ENCODE measurements at regions not wholly inside any gene's neighbourhood (a gene's known extent, or its start where the extent isn't known, plus 50 kb on each side); places are given as distances from the start of the nearest gene placed in this dataset.

GRCh38 chr18:40048253-40048652 is 1906.8 kb upstream of the PIK3C3 start:
- H3K27me3 ChIP-seq, result no peaks in the 10 kb centered on the region
- 88 to 91% (median 90%) methylated on average over 2 of the region's 2 CpGs for WGBS, 4 donors
- intact Hi-C loops (cut with DNase I), result no loop called here
- H3K4me1 ChIP-seq, result no peaks in the 10 kb centered on the region
- TF ChIP-seq POLR2A (IDR thresholded peaks at IDR 0.05), result no peak
- no peak for TF ChIP-seq CTCF (IDR thresholded peaks at IDR 0.05)
- H3K4me3 ChIP-seq, result no peak overlapping the region
- ATAC-seq, result no peak
- no peak overlapping the region for H3K27ac ChIP-seq
- no peaks in the 10 kb centered on the region for H3K36me3 ChIP-seq
- H3K9me3 ChIP-seq, result no peaks in the 10 kb centered on the region
- no peak for DNase-seq

DNA sequence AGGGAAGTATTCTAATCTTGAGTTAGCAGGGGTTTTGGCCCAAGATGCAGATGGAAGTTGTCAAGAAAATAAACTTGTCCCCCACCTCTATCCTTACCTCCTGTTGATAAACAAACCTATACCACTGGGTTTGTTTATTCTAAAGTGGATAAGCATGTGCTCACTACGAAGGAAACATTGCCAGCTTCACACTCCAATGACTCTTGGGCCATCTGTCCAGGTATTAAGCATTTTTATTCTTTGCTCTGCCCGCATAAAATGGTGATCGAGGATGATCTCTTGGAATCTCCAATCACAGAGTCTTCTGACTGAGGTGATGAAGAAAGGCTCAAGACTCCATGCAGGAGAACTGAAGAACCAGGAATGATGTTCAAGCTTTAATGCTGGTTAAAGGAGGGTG is 1908.4 kb upstream of the PIK3C3 start:
- ATAC-seq (no peak), DNase-seq (no peak)
- WGBS, 4 donors, result 69 to 73% (median 70%) methylated on average over 3 of the region's 3 CpGs
- Histone ChIP-seq H3K4me1 (no peaks in the 10 kb centered on the region), H3K27ac (no peak overlapping the region), H3K27me3 (no peaks in the 10 kb centered on the region), H3K4me3 (no peak overlapping the region), H3K9me3 (no peaks in the 10 kb centered on the region), H3K36me3 (no peaks in the 10 kb centered on the region)
- intact Hi-C loops (cut with DNase I), result no loop called here
- TF ChIP-seq POLR2A (IDR thresholded peaks at IDR 0.05) (no peak), CTCF (IDR thresholded peaks at IDR 0.05) (no peak)

DNA sequence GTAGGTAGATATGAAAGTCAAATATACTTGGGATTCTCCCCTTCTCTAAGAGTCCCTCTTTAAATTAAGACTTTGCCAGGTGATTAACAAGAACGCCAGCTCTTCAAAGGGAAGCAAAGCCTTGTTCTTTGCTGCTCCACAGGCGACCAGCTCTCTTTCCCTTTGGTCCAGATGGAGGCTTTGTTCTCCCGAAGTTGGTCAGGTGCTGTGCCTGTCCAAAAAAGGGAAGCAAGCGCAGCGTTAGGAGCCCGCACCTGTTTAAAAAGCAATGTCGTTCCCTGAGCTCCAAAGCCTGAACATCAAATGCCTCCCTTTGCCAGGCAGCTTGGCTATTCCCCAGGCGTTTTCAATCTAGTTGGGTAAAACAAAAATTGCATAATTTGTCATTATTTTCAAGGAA is 1913.1 kb upstream of the PIK3C3 start:
- no peaks in the 10 kb centered on the region for H3K9me3 ChIP-seq
- 58 to 62% (median 59%) methylated on average over 8 of the region's 8 CpGs for WGBS, 4 donors
- intact Hi-C loops (cut with DNase I), result no loop called here
- no peak for ATAC-seq
- no peaks in the 10 kb centered on the region for H3K36me3 ChIP-seq
- DNase-seq, result no peak
- H3K4me1 ChIP-seq, result no peaks in the 10 kb centered on the region
- TF ChIP-seq POLR2A (IDR thresholded peaks at IDR 0.05), result no peak
- TF ChIP-seq CTCF (IDR thresholded peaks at IDR 0.05), result no peak
- no peak overlapping the region for H3K27ac ChIP-seq
- no peak overlapping the region for H3K4me3 ChIP-seq
- H3K27me3 ChIP-seq, result no peaks in the 10 kb centered on the region

- Histone ChIP-seq H3K4me1 (no peaks in the 10 kb centered on the region), H3K9me3 (no peaks in the 10 kb centered on the region), H3K27me3 (no peaks in the 10 kb centered on the region), H3K4me3 (no peak overlapping the region), H3K27ac (no peak overlapping the region), H3K36me3 (no peaks in the 10 kb centered on the region)
- WGBS, 4 donors, result 78 to 84% (median 82%) methylated on average over 4 of the region's 4 CpGs
- DNase-seq, result no peak
- TF ChIP-seq CTCF (IDR thresholded peaks at IDR 0.05) (no peak), POLR2A (IDR thresholded peaks at IDR 0.05) (no peak)
- intact Hi-C loops (cut with DNase I), result no loop called here
- ATAC-seq, result no peak
These were observed 1914.5 kb upstream of the PIK3C3 start for GRCh38 chr18:40040574-40040973.
